NB4 (cell line): ENCODE measurements at regions not wholly inside any gene's neighbourhood (a gene's known extent, or its start where the extent isn't known, plus 50 kb on each side); places are given as distances from the start of the nearest gene placed in this dataset.

Experiments used
- CTCF ChIP-seq: IDR thresholded peaks from one replicate; pipeline ENCODE4 v1.5.1; 2012; ENCODE audit warnings: low read depth, low read length
- MAX ChIP-seq: IDR thresholded peaks from 2 replicates; pipeline ENCODE4 v1.6.1; 2011; ENCODE audit warnings: low read depth, low read length
- POLR2A ChIP-seq: IDR thresholded peaks from 2 replicates; pipeline ENCODE4 v1.6.1; 2011; ENCODE audit warnings: mild to moderate bottlenecking; ENCODE audit not compliant: insufficient read length; ENCODE audit errors: extremely low read depth

GRCh38 chr15:35596285-35596684 lies 50.3 kb upstream of the DPH6 start:
- TF ChIP-seq CTCF (no peak), POLR2A (no peak), MAX (no peak)
